ENCODE measurements at regions not wholly inside any gene's neighbourhood (a gene's known extent, or its start where the extent isn't known, plus 50 kb on each side); places are given as distances from the start of the nearest gene placed in this dataset.

- intact Hi-C loops (cut with micrococcal nuclease): no loop called here
Observed at GRCh38 chr11:106327637-106328036, 250.2 kb downstream of the AASDHPPT start.

GRCh38 chr11:106329273-106330018 is 252.0 kb downstream of the AASDHPPT start:
- intact Hi-C loops (cut with micrococcal nuclease): no loop called here

GRCh38 chr11:106331176-106331575 is 253.7 kb downstream of the AASDHPPT start:
- intact Hi-C loops (cut with micrococcal nuclease): no loop called here

DNA sequence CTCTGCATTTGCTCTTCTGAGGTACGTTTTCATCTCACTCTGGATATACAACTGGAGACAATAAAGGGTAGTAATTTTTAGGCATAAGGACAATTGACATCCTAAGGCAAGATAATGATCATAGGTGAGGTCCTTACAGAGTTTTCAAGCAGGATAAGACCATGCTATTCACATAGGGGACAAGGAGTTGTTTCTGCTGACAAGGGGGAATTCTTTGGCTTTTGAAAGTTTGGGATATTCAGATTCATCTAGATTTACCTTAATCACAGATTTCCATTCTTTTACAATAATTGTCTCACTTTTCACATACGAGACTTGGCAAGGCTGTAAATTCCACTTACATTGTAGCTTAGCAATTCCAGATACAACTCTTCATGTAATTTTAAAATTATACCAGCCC is 256.2 kb downstream of the AASDHPPT start:
- intact Hi-C loops (cut with micrococcal nuclease): no loop called here

GRCh38 chr11:106344394-106344793 is 266.9 kb downstream of the AASDHPPT start:
- intact Hi-C loops (cut with micrococcal nuclease): no loop called here

DNA sequence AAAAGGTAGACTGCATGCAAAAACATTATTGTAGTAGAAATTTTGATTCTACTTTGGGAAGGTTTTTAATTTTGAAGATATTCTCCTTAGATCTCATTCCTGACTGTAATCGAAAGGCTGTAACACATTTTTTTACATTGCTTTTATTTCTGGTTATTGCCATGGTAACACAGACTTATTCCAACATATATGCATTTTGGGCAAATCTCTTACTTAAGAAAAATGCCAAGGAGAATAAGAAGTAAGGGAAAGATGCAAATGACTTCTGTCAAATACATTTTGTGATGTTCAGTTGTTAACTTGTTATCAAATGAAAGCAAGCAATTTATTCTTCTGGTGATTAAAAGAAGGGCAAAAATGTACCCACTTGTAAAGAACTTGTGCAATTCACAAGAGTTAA is 267.5 kb downstream of the AASDHPPT start:
- intact Hi-C loops (cut with micrococcal nuclease): no loop called here

- intact Hi-C loops (cut with micrococcal nuclease): no loop called here
Observed at GRCh38 chr11:106353031-106353430, 275.6 kb downstream of the AASDHPPT start.

GRCh38 chr11:106369224-106369623 is 291.8 kb downstream of the AASDHPPT start:
- intact Hi-C loops (cut with micrococcal nuclease): loop anchor here (1.0 kb wide), 1 partner anchor 28 kb away; no protein-coding TSS in a partner anchor

DNA sequence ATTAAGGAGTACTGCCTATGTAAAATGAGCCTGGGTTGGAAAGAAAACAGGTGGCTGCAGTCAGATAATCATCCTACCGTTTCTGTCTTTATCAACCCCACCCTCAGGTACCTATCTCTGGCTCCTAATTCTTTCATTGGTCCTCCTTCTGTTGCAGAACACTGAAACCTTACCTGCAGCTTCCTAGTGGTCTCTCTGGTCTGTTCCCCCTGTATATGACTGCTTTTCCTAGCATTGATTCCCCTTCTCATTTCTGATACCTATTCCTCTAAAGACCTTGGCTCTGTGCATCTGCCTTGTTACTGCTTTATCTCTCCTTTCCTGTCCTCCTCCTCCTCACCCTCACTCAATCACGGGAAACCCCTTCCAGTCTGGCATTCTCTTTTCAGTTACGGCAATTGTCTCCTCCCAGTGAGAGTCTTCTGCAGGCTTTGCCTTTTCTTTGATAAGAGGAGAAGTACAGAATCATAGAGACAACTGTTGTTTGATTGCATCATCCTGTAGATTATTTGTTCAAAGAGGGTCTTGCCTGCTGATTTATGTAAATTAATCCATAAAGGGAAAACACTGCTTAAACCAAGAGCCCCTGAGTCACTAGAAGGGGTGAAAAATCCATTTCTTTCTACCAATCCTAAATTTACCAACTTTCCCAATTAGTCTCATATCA is 301.2 kb downstream of the AASDHPPT start:
- intact Hi-C loops (cut with micrococcal nuclease): no loop called here

DNA sequence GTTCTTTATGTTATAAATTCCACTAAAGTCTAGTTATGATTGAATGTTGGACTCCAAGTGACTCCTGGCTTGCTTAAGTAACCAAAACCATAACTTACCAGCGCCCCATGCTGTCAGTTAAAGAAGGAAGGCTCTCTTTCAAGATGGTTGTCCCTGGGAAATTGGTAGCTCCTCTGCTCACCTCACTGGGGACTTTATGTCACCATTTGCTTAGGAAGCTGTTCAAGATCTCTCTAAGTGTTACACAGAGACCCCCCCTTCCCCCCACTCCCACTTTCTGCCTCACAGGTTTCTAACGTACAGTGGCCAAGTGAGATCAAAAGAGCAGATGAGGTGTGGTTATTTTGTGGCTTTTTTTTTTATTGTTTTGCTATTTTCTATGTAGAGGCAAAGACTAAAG is 301.8 kb downstream of the AASDHPPT start:
- intact Hi-C loops (cut with micrococcal nuclease): no loop called here

- intact Hi-C loops (cut with micrococcal nuclease): no loop called here
Observed at GRCh38 chr11:106379712-106380111, 302.2 kb downstream of the AASDHPPT start.

DNA sequence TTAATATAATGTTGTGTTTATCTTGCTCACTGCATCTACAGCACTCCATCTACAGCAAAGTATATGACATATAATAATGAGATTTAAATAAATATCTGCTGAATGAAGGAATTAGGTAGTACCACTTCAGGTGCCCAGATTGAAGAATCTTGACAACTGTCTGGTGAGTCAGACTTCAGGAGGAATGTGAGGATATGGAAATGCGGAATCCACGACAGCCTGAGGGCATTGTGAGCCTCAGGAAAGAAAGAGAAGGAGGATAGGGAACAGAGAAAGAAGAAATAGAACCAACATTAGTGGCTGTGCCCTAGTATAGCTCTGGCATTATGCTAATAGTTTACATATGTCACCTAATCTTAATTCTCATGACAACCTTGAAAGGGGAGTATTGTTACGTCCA is 304.4 kb downstream of the AASDHPPT start:
- intact Hi-C loops (cut with micrococcal nuclease): no loop called here

- intact Hi-C loops (cut with micrococcal nuclease): no loop called here
Observed at GRCh38 chr11:106384429-106384828, 307.0 kb downstream of the AASDHPPT start.

DNA sequence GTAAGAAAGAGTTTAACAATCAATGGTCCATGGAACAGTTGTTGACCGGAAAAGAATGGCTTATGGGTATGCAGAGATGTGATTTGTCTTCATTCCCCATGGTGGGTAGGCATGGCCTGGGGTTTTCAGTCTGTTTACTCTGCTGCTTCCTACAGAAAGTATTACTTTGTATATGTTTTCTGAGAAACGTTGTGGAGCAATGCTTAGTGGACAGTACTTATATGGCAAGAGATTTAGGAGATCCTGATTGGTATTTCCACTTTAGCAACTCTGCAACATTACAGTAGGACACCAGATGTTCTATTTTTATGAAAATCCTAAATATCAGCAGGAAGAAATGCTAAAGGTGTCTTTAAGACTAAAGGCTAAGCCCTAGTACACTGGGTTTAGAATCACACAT is 309.1 kb downstream of the AASDHPPT start:
- intact Hi-C loops (cut with micrococcal nuclease): no loop called here

DNA sequence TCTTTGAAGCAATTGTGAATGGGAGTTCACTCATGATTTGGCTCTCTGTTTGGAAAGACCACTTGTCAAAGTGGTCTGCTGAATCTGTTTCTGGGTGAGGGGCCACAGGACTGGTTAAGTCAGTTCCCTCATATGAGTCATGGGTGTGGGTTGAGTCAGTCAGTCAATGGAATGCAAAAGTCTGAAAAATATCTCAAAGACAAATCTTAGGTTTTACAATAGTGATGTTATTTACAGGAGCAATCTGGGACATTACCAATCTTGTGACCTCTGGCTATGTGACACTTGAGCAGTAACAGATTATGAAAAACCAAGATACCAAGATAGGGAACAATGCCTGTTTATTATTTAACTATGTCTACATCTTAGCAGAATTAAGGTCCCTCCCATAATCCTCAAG is 311.6 kb downstream of the AASDHPPT start:
- intact Hi-C loops (cut with micrococcal nuclease): no loop called here

GRCh38 chr11:106390078-106390477 is 312.6 kb downstream of the AASDHPPT start:
- intact Hi-C loops (cut with micrococcal nuclease): no loop called here

GRCh38 chr11:106391771-106392420 is 314.4 kb downstream of the AASDHPPT start:
- intact Hi-C loops (cut with micrococcal nuclease): no loop called here

GRCh38 chr11:106395716-106396349 is 318.4 kb downstream of the AASDHPPT start:
- intact Hi-C loops (cut with micrococcal nuclease): no loop called here

GRCh38 chr11:106397787-106398501 is 320.5 kb downstream of the AASDHPPT start:
- intact Hi-C loops (cut with micrococcal nuclease): loop anchor here (1.0 kb wide), 1 partner anchor 29 kb away; no protein-coding TSS in a partner anchor

- intact Hi-C loops (cut with micrococcal nuclease): no loop called here
Observed at GRCh38 chr11:106398502-106399075, 321.1 kb downstream of the AASDHPPT start.

- intact Hi-C loops (cut with micrococcal nuclease): no loop called here
Observed at GRCh38 chr11:106399076-106399511, 321.6 kb downstream of the AASDHPPT start.

Data from T-helper 1 cell treated with Interleukin-12 subunit alpha and Interleukin-12 subunit beta and Interleukin-4 antibody, amounts not matched to agents 30 ng/mL and 1 ng/mL, for 36 hours (primary cell).